C4-2B (cell line): ENCODE measurements at regions not wholly inside any gene's neighbourhood (a gene's known extent, or its start where the extent isn't known, plus 50 kb on each side); places are given as distances from the start of the nearest gene placed in this dataset.

ENCODE experiments used
- CTCF ChIP-seq: fragments of 450-650 bp; conservative IDR thresholded peaks from 2 replicates; pipeline ENCODE4 v1.5.1; 2017; ENCODE audit warnings: mild to moderate bottlenecking
- ZFX ChIP-seq: fragments of 450-650 bp; IDR thresholded peaks from 2 replicates; pipeline ENCODE4 v1.6.1; 2017

- TF ChIP-seq CTCF, result no peak
- TF ChIP-seq ZFX, result no peak
These were observed 64.5 kb upstream of the TNFAIP3 start for GRCh38 chr6:137802408-137803182.
